Neuron (in vitro differentiated cells): ENCODE measurements at regions not wholly inside any gene's neighbourhood (a gene's known extent, or its start where the extent isn't known, plus 50 kb on each side); places are given as distances from the start of the nearest gene placed in this dataset.

Experiments used
- H2AFZ ChIP-seq: one replicate; pipeline ENCODE4 v1.6.1; 2013; ENCODE audit warnings: low read depth, mild to moderate bottlenecking, inconsistent platforms, low read length, moderate library complexity
- H3K27me3 ChIP-seq: one replicate; pipeline ENCODE4 v1.6.1; 2013; ENCODE audit warnings: low read length; ENCODE audit not compliant: insufficient read depth
- H3K36me3 ChIP-seq: one replicate; pipeline ENCODE4 v1.6.1; 2013; ENCODE audit warnings: low read length; ENCODE audit not compliant: insufficient read depth
- H3K4me1 ChIP-seq: one replicate; pipeline ENCODE4 v1.6.1; 2013; ENCODE audit warnings: low read length; ENCODE audit not compliant: insufficient read depth
- H3K4me3 ChIP-seq: 2 replicates; pipeline ENCODE4 v1.5.1; 2013; ENCODE audit warnings: mild to moderate bottlenecking, low read length, moderate library complexity
- H3K9me3 ChIP-seq: one replicate; pipeline ENCODE4 v1.6.1; 2013; ENCODE audit warnings: low read length

- Histone ChIP-seq H3K9me3 (no peaks in the 10 kb centered on the region), H3K36me3 (no peaks in the 10 kb centered on the region), H3K4me3 (no peak overlapping the region), H3K4me1 (no peaks in the 10 kb centered on the region), H3K27me3 (no peaks in the 10 kb centered on the region), H2AFZ (no peak overlapping the region)
These were observed 452.4 kb upstream of the CDH7 start for GRCh38 chr18:65298422-65298821.

- Histone ChIP-seq H3K4me3 (no peak overlapping the region), H3K9me3 (no peaks in the 10 kb centered on the region), H3K36me3 (no peaks in the 10 kb centered on the region), H2AFZ (no peak overlapping the region), H3K27me3 (no peaks in the 10 kb centered on the region), H3K4me1 (no peaks in the 10 kb centered on the region)
These were observed 461.9 kb upstream of the CDH7 start for GRCh38 chr18:65288908-65289307.

GRCh38 chr18:65287652-65288051 is 463.2 kb upstream of the CDH7 start:
- H3K4me1 ChIP-seq: no peaks in the 10 kb centered on the region
- H2AFZ ChIP-seq: no peak overlapping the region
- no peaks in the 10 kb centered on the region for H3K9me3 ChIP-seq
- H3K36me3 ChIP-seq: no peaks in the 10 kb centered on the region
- no peak overlapping the region for H3K4me3 ChIP-seq
- H3K27me3 ChIP-seq: no peaks in the 10 kb centered on the region

GRCh38 chr18:65282096-65282495 is 468.7 kb upstream of the CDH7 start:
- Histone ChIP-seq H3K36me3 (no peaks in the 10 kb centered on the region), H3K4me3 (no peak overlapping the region), H3K9me3 (no peaks in the 10 kb centered on the region), H2AFZ (no peak overlapping the region), H3K4me1 (peaks cover 3% of the 10 kb centered on the region), H3K27me3 (no peaks in the 10 kb centered on the region)

- H3K4me3 ChIP-seq: no peak overlapping the region
- H3K9me3 ChIP-seq: no peaks in the 10 kb centered on the region
- H2AFZ ChIP-seq: no peak overlapping the region
- no peaks in the 10 kb centered on the region for H3K27me3 ChIP-seq
- H3K36me3 ChIP-seq: no peaks in the 10 kb centered on the region
- H3K4me1 ChIP-seq: peaks cover 3% of the 10 kb centered on the region
These were observed 471.0 kb upstream of the CDH7 start for GRCh38 chr18:65279668-65280305.

GRCh38 chr18:65278939-65279667 is 471.7 kb upstream of the CDH7 start:
- no peaks in the 10 kb centered on the region for H3K36me3 ChIP-seq
- no peaks in the 10 kb centered on the region for H3K27me3 ChIP-seq
- H3K4me1 ChIP-seq: peaks cover 3% of the 10 kb centered on the region
- H3K9me3 ChIP-seq: no peaks in the 10 kb centered on the region
- no peak overlapping the region for H3K4me3 ChIP-seq
- no peak overlapping the region for H2AFZ ChIP-seq

- Histone ChIP-seq H3K4me3 (no peak overlapping the region), H2AFZ (no peak overlapping the region), H3K36me3 (no peaks in the 10 kb centered on the region), H3K9me3 (no peaks in the 10 kb centered on the region), H3K4me1 (no peaks in the 10 kb centered on the region), H3K27me3 (no peaks in the 10 kb centered on the region)
These were observed 481.4 kb upstream of the CDH7 start for GRCh38 chr18:65269375-65269774.

GRCh38 chr18:65265761-65266160 is 485.1 kb upstream of the CDH7 start:
- Histone ChIP-seq H3K36me3 (no peaks in the 10 kb centered on the region), H2AFZ (no peak overlapping the region), H3K9me3 (no peaks in the 10 kb centered on the region), H3K4me1 (peaks cover 4% of the 10 kb centered on the region), H3K27me3 (no peaks in the 10 kb centered on the region), H3K4me3 (no peak overlapping the region)

GRCh38 chr18:65260030-65260429 is 490.8 kb upstream of the CDH7 start:
- no peaks in the 10 kb centered on the region for H3K36me3 ChIP-seq
- H3K4me3 ChIP-seq: no peak overlapping the region
- H3K27me3 ChIP-seq: no peaks in the 10 kb centered on the region
- H3K4me1 ChIP-seq: peaks cover 4% of the 10 kb centered on the region
- H3K9me3 ChIP-seq: no peaks in the 10 kb centered on the region
- H2AFZ ChIP-seq: no peak overlapping the region

GRCh38 chr18:65259403-65259802 is 491.4 kb upstream of the CDH7 start:
- Histone ChIP-seq H3K27me3 (no peaks in the 10 kb centered on the region), H3K4me1 (peaks cover 4% of the 10 kb centered on the region), H3K9me3 (no peaks in the 10 kb centered on the region), H3K36me3 (no peaks in the 10 kb centered on the region), H3K4me3 (no peak overlapping the region), H2AFZ (no peak overlapping the region)

GRCh38 chr18:65257149-65257548 is 493.7 kb upstream of the CDH7 start:
- H3K9me3 ChIP-seq: no peaks in the 10 kb centered on the region
- H3K27me3 ChIP-seq: no peaks in the 10 kb centered on the region
- no peak overlapping the region for H3K4me3 ChIP-seq
- H2AFZ ChIP-seq: no peak overlapping the region
- H3K4me1 ChIP-seq: no peaks in the 10 kb centered on the region
- H3K36me3 ChIP-seq: no peaks in the 10 kb centered on the region

- H3K4me1 ChIP-seq: no peaks in the 10 kb centered on the region
- H3K9me3 ChIP-seq: no peaks in the 10 kb centered on the region
- H3K36me3 ChIP-seq: no peaks in the 10 kb centered on the region
- no peaks in the 10 kb centered on the region for H3K27me3 ChIP-seq
- no peak overlapping the region for H2AFZ ChIP-seq
- H3K4me3 ChIP-seq: no peak overlapping the region
These were observed 495.4 kb upstream of the CDH7 start for GRCh38 chr18:65255417-65255816.

- no peaks in the 10 kb centered on the region for H3K4me1 ChIP-seq
- no peak overlapping the region for H2AFZ ChIP-seq
- H3K4me3 ChIP-seq: no peak overlapping the region
- H3K27me3 ChIP-seq: no peaks in the 10 kb centered on the region
- no peaks in the 10 kb centered on the region for H3K36me3 ChIP-seq
- no peaks in the 10 kb centered on the region for H3K9me3 ChIP-seq
These were observed 511.0 kb upstream of the CDH7 start for GRCh38 chr18:65239787-65240186.
